ENCODE measurements at regions not wholly inside any gene's neighbourhood (a gene's known extent, or its start where the extent isn't known, plus 50 kb on each side); places are given as distances from the start of the nearest gene placed in this dataset.

DNA sequence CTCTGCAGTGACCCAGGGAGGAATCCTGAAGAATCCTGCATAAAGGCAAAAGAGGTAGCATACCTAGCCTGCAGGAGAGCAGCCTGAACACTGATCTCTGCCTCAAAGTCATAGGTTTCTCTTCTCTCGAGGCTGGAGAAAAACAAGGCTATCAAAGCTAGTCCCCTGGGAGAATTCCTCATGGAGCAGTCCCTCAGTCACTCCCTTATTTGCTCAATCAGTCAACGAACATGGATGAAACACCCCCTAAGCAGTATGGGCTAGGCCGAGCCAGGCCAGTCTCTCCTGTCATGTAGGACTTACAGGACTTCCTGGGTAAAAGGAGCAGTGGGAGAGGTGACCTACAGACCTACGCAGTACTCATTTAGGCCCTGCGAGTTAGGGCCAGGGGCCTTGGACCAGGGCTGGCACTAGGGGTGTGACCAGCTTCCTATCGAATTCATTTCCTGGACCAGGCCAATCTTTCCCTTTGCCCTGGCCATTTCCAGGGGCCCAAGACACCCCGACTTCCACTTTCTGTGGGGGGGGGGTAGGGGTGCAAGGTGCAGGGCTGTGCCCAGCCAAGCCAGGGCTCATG is 164.1 kb downstream of the EFNB1 start:
- Histone ChIP-seq H2BK5ac (ENCODE audit: low read length) (no peak overlapping the region), H3K27ac (replicated peaks; ENCODE audit: low read length) (no peak overlapping the region), H3K36me3 (replicated peaks in 1 of 2; ENCODE audit: control insufficient read depth in 2 of 2, insufficient read depth in 2 of 2, low read length in 2 of 2) (no peaks in the 10 kb centered on the region), H2AFZ (ENCODE audit: low read length) (no peak overlapping the region), H3K4me1 (ENCODE audit: control insufficient read depth in 2 of 2, insufficient read depth in 1 of 2, low read depth in 1 of 2, low read length in 2 of 2) (peaks cover 3 to 7% of the 10 kb centered on the region in 2 donors), H2BK120ac (ENCODE audit: low read depth, low read length) (no peak overlapping the region), H3K4ac (ENCODE audit: low read length) (no peak overlapping the region), H3K9me3 (replicated peaks in 1 of 2; ENCODE audit: control insufficient read depth in 2 of 2, insufficient read depth in 1 of 2, low read depth in 1 of 2, low read length in 2 of 2) (no peaks in the 10 kb centered on the region), H4K91ac (ENCODE audit: low read depth, low read length, poor library complexity) (no peak overlapping the region), H3K79me1 (ENCODE audit: low read depth, low read length) (no peaks in the 10 kb centered on the region), H3K4me3 (ENCODE audit: low read length in 2 of 2) (no peak overlapping the region), H3K14ac (ENCODE audit: low read length) (no peak overlapping the region), H3K9ac (ENCODE audit: low read depth, low read length, poor library complexity) (no peak overlapping the region), H3K23ac (ENCODE audit: low read depth, low read length, poor library complexity) (no peak overlapping the region), H3K4me2 (ENCODE audit: insufficient read depth, low read length, poor library complexity, severe bottlenecking) (no peak overlapping the region), H2AK5ac (ENCODE audit: low read depth, low read length) (no peak overlapping the region), H2BK12ac (ENCODE audit: low read length) (no peak overlapping the region), H3K27me3 (ENCODE audit: control insufficient read depth in 3 of 3, insufficient read depth in 3 of 3, low read depth in 1 of 3, low read length in 3 of 3) (peaks cover 0 to 20% (median 0%) of the 10 kb centered on the region in 3 experiments), H3K18ac (ENCODE audit: low read length) (peak overlapping the region; percentile 3), H4K8ac (ENCODE audit: low read depth, low read length) (no peak overlapping the region), H2BK15ac (ENCODE audit: low read length) (no peak overlapping the region)
- DNase-seq (ENCODE audit: low spot score) = no peak
- no CpG with 5 or more reads among the region's 7 CpGs for WGBS, 2 donors (ENCODE audit: extremely low coverage in 2 of 2, insufficient read length in 2 of 2, insufficient replicate concordance in 1 of 2)

DNA sequence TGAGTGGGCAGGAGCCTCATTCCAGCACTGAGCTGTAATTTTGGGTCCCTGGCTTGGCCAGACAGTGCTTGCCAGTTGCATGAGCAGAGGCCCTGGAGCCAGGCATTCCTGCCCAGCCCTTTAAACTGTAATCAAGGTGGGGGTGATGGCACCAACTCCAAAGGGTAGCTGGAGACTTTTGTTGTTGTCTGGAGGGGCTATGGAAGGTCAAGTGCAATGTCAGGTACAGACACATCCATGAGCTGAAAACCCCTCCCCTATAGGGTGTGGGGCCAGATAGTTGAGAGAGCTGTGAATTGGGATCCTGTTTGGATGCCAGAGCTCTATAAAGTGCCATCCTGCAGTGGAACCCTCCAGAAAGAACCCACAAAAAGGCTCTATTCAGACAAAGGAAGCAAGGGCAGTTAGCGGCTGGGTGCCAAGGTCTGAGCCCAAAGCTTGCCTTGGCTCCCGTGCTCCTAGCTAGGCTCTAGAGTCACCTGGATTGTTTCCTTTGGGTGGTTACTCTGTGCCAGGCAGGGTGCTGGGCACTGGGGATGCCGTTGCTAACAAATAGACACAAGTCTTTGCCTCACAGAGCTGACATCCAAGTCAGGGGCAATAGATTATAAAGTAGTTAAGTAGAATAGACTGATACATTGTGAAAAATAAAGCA is 163.0 kb downstream of the EFNB1 start:
- no peak overlapping the region for H2BK15ac ChIP-seq (ENCODE audit: low read length)
- H4K91ac ChIP-seq (ENCODE audit: low read depth, low read length, poor library complexity) = no peak overlapping the region
- no peak overlapping the region for H3K14ac ChIP-seq (ENCODE audit: low read length)
- no peak overlapping the region for H3K9ac ChIP-seq (ENCODE audit: low read depth, low read length, poor library complexity)
- H2BK12ac ChIP-seq (ENCODE audit: low read length) = no peak overlapping the region
- H3K4me3 ChIP-seq (ENCODE audit: low read length in 2 of 2) = no peak overlapping the region
- no peak overlapping the region for H2AK5ac ChIP-seq (ENCODE audit: low read depth, low read length)
- H3K36me3 ChIP-seq (replicated peaks in 1 of 2; ENCODE audit: control insufficient read depth in 2 of 2, insufficient read depth in 2 of 2, low read length in 2 of 2) = no peaks in the 10 kb centered on the region
- H3K27ac ChIP-seq (replicated peaks; ENCODE audit: low read length) = no peak overlapping the region
- no peaks in the 10 kb centered on the region for H3K79me1 ChIP-seq (ENCODE audit: low read depth, low read length)
- peaks cover 3 to 7% of the 10 kb centered on the region in 2 donors for H3K4me1 ChIP-seq (ENCODE audit: control insufficient read depth in 2 of 2, insufficient read depth in 1 of 2, low read depth in 1 of 2, low read length in 2 of 2)
- H2BK120ac ChIP-seq (ENCODE audit: low read depth, low read length) = no peak overlapping the region
- no peak for DNase-seq (ENCODE audit: low spot score)
- no peak overlapping the region for H3K18ac ChIP-seq (ENCODE audit: low read length)
- H3K4me2 ChIP-seq (ENCODE audit: insufficient read depth, low read length, poor library complexity, severe bottlenecking) = no peak overlapping the region
- H3K9me3 ChIP-seq (replicated peaks in 1 of 2; ENCODE audit: control insufficient read depth in 2 of 2, insufficient read depth in 1 of 2, low read depth in 1 of 2, low read length in 2 of 2) = no peaks in the 10 kb centered on the region
- no peak overlapping the region for H2AFZ ChIP-seq (ENCODE audit: low read length)
- H4K8ac ChIP-seq (ENCODE audit: low read depth, low read length) = no peak overlapping the region
- peaks cover 0 to 20% (median 0%) of the 10 kb centered on the region in 3 experiments for H3K27me3 ChIP-seq (ENCODE audit: control insufficient read depth in 3 of 3, insufficient read depth in 3 of 3, low read depth in 1 of 3, low read length in 3 of 3)
- no peak overlapping the region for H2BK5ac ChIP-seq (ENCODE audit: low read length)
- WGBS, 2 donors (ENCODE audit: extremely low coverage in 2 of 2, insufficient read length in 2 of 2, insufficient replicate concordance in 1 of 2) = no CpG with 5 or more reads among the region's 3 CpGs
- no peak overlapping the region for H3K23ac ChIP-seq (ENCODE audit: low read depth, low read length, poor library complexity)
- no peak overlapping the region for H3K4ac ChIP-seq (ENCODE audit: low read length)

DNA sequence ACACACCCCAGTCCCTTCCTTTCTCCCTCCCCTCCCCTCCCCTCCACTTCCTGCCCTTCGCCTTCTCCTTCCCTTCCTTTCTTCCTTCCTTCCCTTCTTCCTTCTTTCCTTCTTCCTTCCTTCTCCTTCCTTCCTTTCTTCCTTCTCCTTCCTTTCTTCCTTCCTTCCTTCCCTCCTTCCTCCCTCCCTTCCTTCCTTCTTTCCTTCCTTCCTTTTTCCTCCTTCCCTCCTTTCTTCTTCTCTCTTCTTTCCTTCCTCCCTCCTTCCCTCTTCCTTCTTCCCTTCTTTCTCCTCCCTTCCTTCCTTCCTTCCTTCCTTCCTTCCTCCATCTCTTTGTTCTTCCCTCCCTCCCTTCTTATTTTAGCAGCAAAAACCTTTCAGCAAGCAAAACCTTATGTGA is 162.1 kb downstream of the EFNB1 start:
- Histone ChIP-seq H3K4ac (ENCODE audit: low read length) (no peak overlapping the region), H3K27me3 (ENCODE audit: control insufficient read depth in 3 of 3, insufficient read depth in 3 of 3, low read depth in 1 of 3, low read length in 3 of 3) (peaks cover 0 to 18% (median 0%) of the 10 kb centered on the region in 3 experiments), H3K4me3 (ENCODE audit: low read length in 2 of 2) (no peak overlapping the region), H4K91ac (ENCODE audit: low read depth, low read length, poor library complexity) (no peak overlapping the region), H3K9me3 (replicated peaks in 1 of 2; ENCODE audit: control insufficient read depth in 2 of 2, insufficient read depth in 1 of 2, low read depth in 1 of 2, low read length in 2 of 2) (no peaks in the 10 kb centered on the region), H2AK5ac (ENCODE audit: low read depth, low read length) (no peak overlapping the region), H3K18ac (ENCODE audit: low read length) (no peak overlapping the region), H2BK15ac (ENCODE audit: low read length) (no peak overlapping the region), H3K23ac (ENCODE audit: low read depth, low read length, poor library complexity) (no peak overlapping the region), H3K9ac (ENCODE audit: low read depth, low read length, poor library complexity) (no peak overlapping the region), H2AFZ (ENCODE audit: low read length) (no peak overlapping the region), H2BK5ac (ENCODE audit: low read length) (no peak overlapping the region), H3K36me3 (replicated peaks in 1 of 2; ENCODE audit: control insufficient read depth in 2 of 2, insufficient read depth in 2 of 2, low read length in 2 of 2) (no peaks in the 10 kb centered on the region), H4K8ac (ENCODE audit: low read depth, low read length) (no peak overlapping the region), H3K27ac (replicated peaks; ENCODE audit: low read length) (no peak overlapping the region), H3K4me1 (ENCODE audit: control insufficient read depth in 2 of 2, insufficient read depth in 1 of 2, low read depth in 1 of 2, low read length in 2 of 2) (peaks cover 3 to 7% of the 10 kb centered on the region in 2 donors), H2BK120ac (ENCODE audit: low read depth, low read length) (no peak overlapping the region), H3K4me2 (ENCODE audit: insufficient read depth, low read length, poor library complexity, severe bottlenecking) (no peak overlapping the region), H3K14ac (ENCODE audit: low read length) (no peak overlapping the region), H3K79me1 (ENCODE audit: low read depth, low read length) (no peaks in the 10 kb centered on the region), H2BK12ac (ENCODE audit: low read length) (no peak overlapping the region)
- WGBS, 2 donors (ENCODE audit: extremely low coverage in 2 of 2, insufficient read length in 2 of 2, insufficient replicate concordance in 1 of 2) = no CpG with 5 or more reads among the region's 1 CpG
- DNase-seq (ENCODE audit: low spot score) = no peak

DNA sequence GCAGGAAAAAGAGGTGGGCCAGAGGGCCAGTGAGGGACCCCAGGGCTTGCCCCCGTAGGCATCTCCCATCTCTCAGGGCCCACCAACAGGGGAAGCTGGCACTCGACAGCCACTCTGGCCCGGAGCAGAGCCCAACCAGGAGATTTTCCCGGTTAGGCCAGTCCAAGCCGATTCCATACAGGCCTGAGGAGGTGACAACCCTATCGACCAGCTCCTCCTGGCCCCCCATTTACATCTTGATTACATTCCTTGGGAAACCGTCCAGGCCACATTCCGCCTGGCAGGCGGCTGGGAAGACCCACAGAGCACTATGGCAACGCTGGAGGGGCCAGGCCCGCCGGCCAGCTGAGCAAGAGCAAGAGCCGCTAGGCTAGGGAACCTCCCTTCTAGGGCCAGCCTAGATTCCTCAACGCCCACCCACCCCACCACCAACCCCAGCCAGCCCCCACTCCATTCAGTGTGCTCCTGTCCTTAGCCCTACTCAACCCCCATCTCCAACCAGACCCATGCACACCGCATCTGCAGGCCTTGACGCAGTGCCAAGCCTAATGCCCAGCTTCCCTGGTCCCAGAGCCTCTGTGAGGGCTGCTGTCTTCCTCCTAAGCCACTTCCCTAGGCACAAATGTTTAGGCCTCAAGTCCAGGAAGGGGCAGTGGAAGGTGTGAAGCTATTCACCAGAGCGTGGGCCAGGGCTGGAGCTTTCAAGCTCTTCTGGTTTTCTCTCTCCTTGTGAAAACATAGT is 161.2 kb downstream of the EFNB1 start:
- Histone ChIP-seq H2BK12ac (ENCODE audit: low read length) (no peak overlapping the region), H2AFZ (ENCODE audit: low read length) (peak overlapping the region; percentile 53), H3K23ac (ENCODE audit: low read depth, low read length, poor library complexity) (no peak overlapping the region), H3K36me3 (replicated peaks in 1 of 2; ENCODE audit: control insufficient read depth in 2 of 2, insufficient read depth in 2 of 2, low read length in 2 of 2) (no peaks in the 10 kb centered on the region), H2BK5ac (ENCODE audit: low read length) (peak overlapping the region; percentile 82), H3K27ac (replicated peaks; ENCODE audit: low read length) (peak overlapping the region; percentile 51), H2AK5ac (ENCODE audit: low read depth, low read length) (no peak overlapping the region), H2BK15ac (ENCODE audit: low read length) (peak overlapping the region; percentile 43), H4K91ac (ENCODE audit: low read depth, low read length, poor library complexity) (no peak overlapping the region), H3K9me3 (replicated peaks in 1 of 2; ENCODE audit: control insufficient read depth in 2 of 2, insufficient read depth in 1 of 2, low read depth in 1 of 2, low read length in 2 of 2) (no peaks in the 10 kb centered on the region), H3K4me1 (ENCODE audit: control insufficient read depth in 2 of 2, insufficient read depth in 1 of 2, low read depth in 1 of 2, low read length in 2 of 2) (peaks cover 3 to 14% of the 10 kb centered on the region in 2 donors), H3K27me3 (ENCODE audit: control insufficient read depth in 3 of 3, insufficient read depth in 3 of 3, low read depth in 1 of 3, low read length in 3 of 3) (peaks cover 0 to 13% (median 0%) of the 10 kb centered on the region in 3 experiments), H2BK120ac (ENCODE audit: low read depth, low read length) (peak overlapping the region; percentile 54), H4K8ac (ENCODE audit: low read depth, low read length) (no peak overlapping the region), H3K18ac (ENCODE audit: low read length) (peak overlapping the region; percentile 91), H3K9ac (ENCODE audit: low read depth, low read length, poor library complexity) (no peak overlapping the region), H3K4me3 (ENCODE audit: low read length in 2 of 2) (no peak overlapping the region), H3K79me1 (ENCODE audit: low read depth, low read length) (no peaks in the 10 kb centered on the region), H3K4me2 (ENCODE audit: insufficient read depth, low read length, poor library complexity, severe bottlenecking) (no peak overlapping the region), H3K14ac (ENCODE audit: low read length) (no peak overlapping the region), H3K4ac (ENCODE audit: low read length) (no peak overlapping the region)
- no CpG with 5 or more reads among the region's 17 CpGs for WGBS, 2 donors (ENCODE audit: extremely low coverage in 2 of 2, insufficient read length in 2 of 2, insufficient replicate concordance in 1 of 2)
- DNase-seq (ENCODE audit: low spot score) = peak; percentile 12

Data from neuronal stem cell (in vitro differentiated cells).